SK-N-SH (cell line): ENCODE measurements at regions not wholly inside any gene's neighbourhood (a gene's known extent, or its start where the extent isn't known, plus 50 kb on each side); places are given as distances from the start of the nearest gene placed in this dataset.

Experiments used
- CTCF ChIA-PET: fragments of 300-600, 350-600 bp; formaldehyde crosslinking; extraction: SDS; loops from one replicate; lab custom pipeline; 2021; lab: Yijun Ruan, JAX
- POLR2A ChIA-PET: fragments of 350-600 bp; sonication (Branson Sonifier 250); formaldehyde crosslinking; extraction: SDS; loops from one replicate; lab custom pipeline; 2020; ENCODE audit warnings: antibody characterized with exemption, inconsistent platforms; lab: Yijun Ruan, JAX
- DNase-seq: peaks from one replicate; pipeline ENCODE4 v3.0.0; 2012
- H2AFZ ChIP-seq: fragments of 200-600 bp; sonication (generic); 2 replicates; pipeline ENCODE4 v1.8.1; 2016; ENCODE audit warnings: antibody characterized with exemption, mild to moderate bottlenecking, low read depth
- H3F3A ChIP-seq: fragments of 200-600 bp; sonication (generic); replicated peaks from 2 replicates; pipeline ENCODE3; 2016; ENCODE audit warnings: antibody characterized with exemption, mild to moderate bottlenecking; ENCODE audit not compliant: insufficient read depth
- H3K27ac ChIP-seq, 2 experiments: fragments of 200-500 bp in 1 of 2; fragments of 200-600 bp in 1 of 2; sonication (Bioruptor generic) in 1 of 2; sonication (generic), shearing (Covaris generic) in 1 of 2; 2 replicates each; pipeline versions ENCODE4 v1.5.1 to v1.6.1; 2014 to 2016; ENCODE audit warnings: low read depth in 2 of 2, inconsistent platforms in 1 of 2, low read length in 1 of 2, mild to moderate bottlenecking in 1 of 2, mixed read lengths in 1 of 2
- H3K27me3 ChIP-seq: fragments of 200-600 bp; sonication (generic), shearing (Covaris generic); 2 replicates; pipeline ENCODE4 v1.6.1; 2016; ENCODE audit warnings: mixed run types; ENCODE audit not compliant: insufficient read depth
- H3K36me3 ChIP-seq, 2 experiments: fragments of 200-500 bp in 1 of 2; fragments of 200-600 bp in 1 of 2; sonication (Bioruptor generic) in 1 of 2; sonication (generic) in 1 of 2; replicated peaks in 1 of 2; 2 replicates each; pipeline versions ENCODE3 to v1.5.1; 2014 to 2016; ENCODE audit warnings: low read length in 1 of 2, mild to moderate bottlenecking in 1 of 2; ENCODE audit not compliant: insufficient read depth in 2 of 2, control insufficient read depth in 1 of 2
- H3K4me1 ChIP-seq, 2 experiments: fragments of 200-500 bp in 1 of 2; fragments of 200-600 bp in 1 of 2; sonication (Bioruptor generic) in 1 of 2; sonication (generic), shearing (Covaris generic) in 1 of 2; 2 replicates each; pipeline versions ENCODE4 v1.5.1 to v1.6.1; 2014 to 2016; ENCODE audit warnings: low read depth in 1 of 2, low read length in 1 of 2, mixed run types in 1 of 2; ENCODE audit not compliant: insufficient read depth in 2 of 2, control insufficient read depth in 1 of 2
- H3K4me2 ChIP-seq: fragments of 200-600 bp; sonication (generic), shearing (Covaris generic); 2 replicates; pipeline ENCODE4 v1.6.1; 2017; ENCODE audit warnings: mixed run types
- H3K4me3 ChIP-seq, 2 experiments: fragments of 200-500 bp in 1 of 2; fragments of 200-600 bp in 1 of 2; sonication (Bioruptor generic) in 1 of 2; sonication (generic), shearing (Covaris generic) in 1 of 2; 2 replicates each; pipeline versions ENCODE4 v1.5.1 to v1.8.1; 2014 to 2016; ENCODE audit warnings: low read depth in 2 of 2, inconsistent platforms in 1 of 2, low read length in 1 of 2, mild to moderate bottlenecking in 1 of 2, mixed read lengths in 1 of 2, moderate library complexity in 1 of 2
- H3K79me2 ChIP-seq: fragments of 200-600 bp; sonication (generic); 2 replicates; pipeline ENCODE4 v1.8.1; 2017; ENCODE audit warnings: mild to moderate bottlenecking; ENCODE audit not compliant: insufficient read depth
- H3K9ac ChIP-seq: fragments of 200-600 bp; sonication (generic); 2 replicates; pipeline ENCODE4 v1.6.1; 2017; ENCODE audit warnings: mixed run types
- H3K9me2 ChIP-seq: fragments of 200-600 bp; sonication (generic); 2 replicates; pipeline ENCODE4 v1.6.1; 2017; ENCODE audit warnings: mixed run types
- H3K9me3 ChIP-seq: fragments of 200-600 bp; sonication (generic); 2 replicates; pipeline ENCODE4 v1.6.1; 2017; ENCODE audit warnings: mixed run types, mild to moderate bottlenecking, moderate library complexity
- H4K20me1 ChIP-seq: fragments of 200-600 bp; sonication (generic); 2 replicates; pipeline ENCODE4 v1.6.1; 2017; ENCODE audit warnings: mild to moderate bottlenecking, mixed run types; ENCODE audit not compliant: insufficient read depth
- CHD2 ChIP-seq: fragments of 150-350 bp; IDR thresholded peaks from 2 replicates; pipeline ENCODE4 v1.6.1; 2018; ENCODE audit warnings: low read length; ENCODE audit not compliant: partially characterized antibody
- FOXJ3 ChIP-seq: sonication (generic); formaldehyde crosslinking; IDR thresholded peaks from 2 replicates; pipeline ENCODE4 v1.5.1; 2020; ENCODE audit warnings: mild to moderate bottlenecking, missing genetic modification reagents
- GATA2 ChIP-seq: sonication (generic); formaldehyde crosslinking; IDR thresholded peaks from 2 replicates; pipeline ENCODE4 v1.5.0; 2020; ENCODE audit warnings: mild to moderate bottlenecking, missing genetic modification reagents
- JUND ChIP-seq: IDR thresholded peaks from 2 replicates; pipeline ENCODE4 v1.4.0; 2012
- NFIC ChIP-seq: IDR thresholded peaks from 2 replicates; pipeline ENCODE4 v1.4.0; 2012; ENCODE audit warnings: borderline replicate concordance
- NRF1 ChIP-seq: IDR thresholded peaks from 2 replicates; pipeline ENCODE4 v1.6.1; 2012; ENCODE audit warnings: low read depth, mild to moderate bottlenecking, low read length
- RFX5 ChIP-seq: IDR thresholded peaks from 2 replicates; pipeline ENCODE4 v1.6.1; 2012; ENCODE audit warnings: mild to moderate bottlenecking, improper control_type of control experiment, low read length
- SIN3A ChIP-seq: IDR thresholded peaks from 2 replicates; pipeline ENCODE4 v1.6.1; 2012; ENCODE audit warnings: low read depth, mild to moderate bottlenecking, low read length, moderate library complexity, borderline replicate concordance
- SMC3 ChIP-seq: IDR thresholded peaks from 2 replicates; pipeline ENCODE4 v1.6.1; 2012; ENCODE audit warnings: low read depth, low read length, improper control_type of control experiment
- TCF12 ChIP-seq: IDR thresholded peaks from 2 replicates; pipeline ENCODE4 v1.4.0; 2012
- WGBS: methylation state at CpG from one replicate; pipeline ENCODE4 v1.1.6; 2017; ENCODE audit warnings: low lambda C conversion rate; 5-methylcytosine and 5-hydroxymethylcytosine counted together
- TF ChIP-seq, protein P1 (sequence below): IDR thresholded peaks from 2 replicates; pipeline ENCODE4 v1.4.0; 2012; ENCODE audit warnings: low read depth, borderline replicate concordance
- TF ChIP-seq, protein P2 (sequence below): IDR thresholded peaks from 2 replicates; pipeline ENCODE4; 2012

DNA sequence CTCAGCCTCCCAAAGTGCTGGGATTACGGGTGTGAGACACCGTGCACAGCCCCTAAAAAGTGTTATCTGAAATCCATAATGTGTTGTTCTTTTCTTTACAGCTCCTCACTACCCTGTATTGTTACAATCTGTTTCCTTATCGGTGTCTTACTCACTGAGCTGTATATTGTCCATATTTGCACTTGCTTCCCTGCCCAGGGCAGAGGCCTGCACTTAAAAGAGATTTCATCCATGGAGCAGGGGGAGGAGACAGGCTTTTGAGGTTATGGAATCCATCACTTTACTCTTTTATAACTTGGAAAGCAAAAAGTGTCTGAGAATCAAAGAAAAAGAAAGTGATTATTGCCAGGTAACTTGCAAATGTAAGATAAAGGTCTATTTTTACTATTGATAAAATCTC lies 251.0 kb downstream of the DIO2 start (continued):
- TF ChIP-seq, protein P1, sequence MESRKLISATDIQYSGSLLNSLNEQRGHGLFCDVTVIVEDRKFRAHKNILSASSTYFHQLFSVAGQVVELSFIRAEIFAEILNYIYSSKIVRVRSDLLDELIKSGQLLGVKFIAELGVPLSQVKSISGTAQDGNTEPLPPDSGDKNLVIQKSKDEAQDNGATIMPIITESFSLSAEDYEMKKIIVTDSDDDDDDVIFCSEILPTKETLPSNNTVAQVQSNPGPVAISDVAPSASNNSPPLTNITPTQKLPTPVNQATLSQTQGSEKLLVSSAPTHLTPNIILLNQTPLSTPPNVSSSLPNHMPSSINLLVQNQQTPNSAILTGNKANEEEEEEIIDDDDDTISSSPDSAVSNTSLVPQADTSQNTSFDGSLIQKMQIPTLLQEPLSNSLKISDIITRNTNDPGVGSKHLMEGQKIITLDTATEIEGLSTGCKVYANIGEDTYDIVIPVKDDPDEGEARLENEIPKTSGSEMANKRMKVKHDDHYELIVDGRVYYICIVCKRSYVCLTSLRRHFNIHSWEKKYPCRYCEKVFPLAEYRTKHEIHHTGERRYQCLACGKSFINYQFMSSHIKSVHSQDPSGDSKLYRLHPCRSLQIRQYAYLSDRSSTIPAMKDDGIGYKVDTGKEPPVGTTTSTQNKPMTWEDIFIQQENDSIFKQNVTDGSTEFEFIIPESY = no peak
- no peak for TF ChIP-seq SMC3
- no peak for TF ChIP-seq CHD2
- TF ChIP-seq RFX5 = no peak
- no peak for TF ChIP-seq SIN3A

DNA sequence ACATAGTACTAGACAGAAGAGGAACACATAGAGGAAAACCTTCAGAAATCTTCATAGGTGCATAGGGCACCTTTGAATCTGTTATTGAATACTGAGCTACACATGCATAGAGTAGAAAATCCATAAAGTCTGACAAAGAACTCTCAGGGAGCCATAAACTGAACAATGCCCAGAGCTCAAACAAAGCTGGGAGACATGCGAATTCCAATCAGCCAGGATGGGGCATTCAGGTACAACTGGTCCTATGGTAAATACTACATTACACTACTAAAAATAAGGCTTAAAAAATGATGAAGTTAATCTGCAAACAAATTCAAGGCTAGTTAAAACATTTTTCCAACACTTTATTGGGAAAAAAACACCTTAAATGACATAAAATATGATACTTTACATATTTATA lies 259.7 kb downstream of the DIO2 start:
- ChIA-PET POLR2A (no interaction called here), CTCF (interaction anchor here (1.0 kb wide), 1 partner anchor 39 kb away, joined by 3 read pairs; no protein-coding TSS in a partner anchor)
- Histone ChIP-seq H3K27ac (no peak overlapping the region), H3K4me3 (no peak overlapping the region), H3K4me1 (no peaks in the 10 kb centered on the region), H3K9ac (no peak overlapping the region), H4K20me1 (no peaks in the 10 kb centered on the region), H3K79me2 (no peaks in the 10 kb centered on the region), H3K9me2 (no peaks in the 10 kb centered on the region), H3K4me2 (no peak overlapping the region), H2AFZ (no peak overlapping the region), H3K36me3 (no peaks in the 10 kb centered on the region), H3K27me3 (no peaks in the 10 kb centered on the region), H3K9me3 (0 out of 2 replicates have a peak, but pooled peaks cover 4% of the 10 kb centered on the region), H3F3A (no peaks in the 10 kb centered on the region)
- WGBS = 4% methylated on average over 1 of the region's 1 CpG
- TF ChIP-seq, protein P2, sequence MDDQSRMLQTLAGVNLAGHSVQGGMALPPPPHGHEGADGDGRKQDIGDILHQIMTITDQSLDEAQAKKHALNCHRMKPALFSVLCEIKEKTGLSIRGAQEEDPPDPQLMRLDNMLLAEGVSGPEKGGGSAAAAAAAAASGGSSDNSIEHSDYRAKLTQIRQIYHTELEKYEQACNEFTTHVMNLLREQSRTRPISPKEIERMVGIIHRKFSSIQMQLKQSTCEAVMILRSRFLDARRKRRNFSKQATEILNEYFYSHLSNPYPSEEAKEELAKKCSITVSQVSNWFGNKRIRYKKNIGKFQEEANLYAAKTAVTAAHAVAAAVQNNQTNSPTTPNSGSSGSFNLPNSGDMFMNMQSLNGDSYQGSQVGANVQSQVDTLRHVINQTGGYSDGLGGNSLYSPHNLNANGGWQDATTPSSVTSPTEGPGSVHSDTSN = no peak
- no peak for TF ChIP-seq JUND
- no peak for TF ChIP-seq GATA2
- TF ChIP-seq NFIC = no peak
- TF ChIP-seq TCF12 = no peak
- TF ChIP-seq FOXJ3 (CRISPR knock-in tag) = no peak
- TF ChIP-seq CHD2 = no peak
- DNase-seq = no peak

DNA sequence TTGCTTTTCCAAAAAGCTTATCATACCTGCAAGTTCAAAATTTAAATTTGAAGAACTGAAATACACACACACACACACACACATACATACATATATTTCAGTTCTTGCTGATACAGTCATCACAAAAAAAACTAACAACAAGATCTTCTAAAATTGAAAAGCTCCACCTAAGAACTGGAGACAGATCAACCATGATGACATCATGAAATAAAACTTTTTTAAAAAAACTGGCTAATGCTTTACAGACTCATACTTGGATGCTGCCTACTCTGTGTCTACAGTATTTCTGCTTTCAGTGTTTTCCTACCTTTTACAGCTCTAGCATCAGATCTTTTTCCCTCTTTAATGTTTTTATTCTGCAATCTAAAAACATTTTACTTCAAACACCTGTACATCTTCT lies 261.4 kb downstream of the DIO2 start:
- Histone ChIP-seq H3K79me2 (no peaks in the 10 kb centered on the region), H3K9ac (no peak overlapping the region), H3K4me3 (no peak overlapping the region), H3K9me3 (no peaks in the 10 kb centered on the region), H3K27ac (no peak overlapping the region), H3K36me3 (no peaks in the 10 kb centered on the region), H3K27me3 (no peaks in the 10 kb centered on the region), H3K9me2 (no peaks in the 10 kb centered on the region), H3F3A (no peaks in the 10 kb centered on the region), H4K20me1 (no peaks in the 10 kb centered on the region), H3K4me1 (no peaks in the 10 kb centered on the region), H2AFZ (no peak overlapping the region), H3K4me2 (no peak overlapping the region)
- POLR2A ChIA-PET = no interaction called here
- no peak for TF ChIP-seq NRF1
- no peak for DNase-seq
- CTCF ChIA-PET = no interaction called here
